ENCODE measurements at regions not wholly inside any gene's neighbourhood (a gene's known extent, or its start where the extent isn't known, plus 50 kb on each side); places are given as distances from the start of the nearest gene placed in this dataset.

- no peak for DNase-seq (ENCODE audit: low read depth in 1 of 2, low spot score in 1 of 2)
- Histone ChIP-seq H3K9me3 (ENCODE audit: low read depth) (no peaks in the 10 kb centered on the region), H3K36me3 (no peaks in the 10 kb centered on the region), H3K27me3 (no peaks in the 10 kb centered on the region), H3K4me3 (no peak overlapping the region), H3K4me1 (ENCODE audit: low read depth) (no peaks in the 10 kb centered on the region), H3K27ac (no peak overlapping the region)
- TF ChIP-seq CTCF (IDR thresholded peaks at IDR 0.05; ENCODE audit: low read depth, low read length) = no peak
Observed at GRCh38 chr3:28124882-28125281, 116.5 kb upstream of the CMC1 start.

- Histone ChIP-seq H3K4me3 (no peak overlapping the region), H3K4me1 (ENCODE audit: low read depth) (no peaks in the 10 kb centered on the region), H3K27ac (no peak overlapping the region), H3K27me3 (no peaks in the 10 kb centered on the region), H3K36me3 (no peaks in the 10 kb centered on the region), H3K9me3 (ENCODE audit: low read depth) (no peaks in the 10 kb centered on the region)
- TF ChIP-seq CTCF (IDR thresholded peaks at IDR 0.05; ENCODE audit: low read depth, low read length) = no peak
- no peak for DNase-seq (ENCODE audit: low read depth in 1 of 2, low spot score in 1 of 2)
Observed at GRCh38 chr3:28125342-28125741, 116.1 kb upstream of the CMC1 start.

- no peaks in the 10 kb centered on the region for H3K4me1 ChIP-seq (ENCODE audit: low read depth)
- no peak overlapping the region for H3K27ac ChIP-seq
- H3K4me3 ChIP-seq = no peak overlapping the region
- DNase-seq (ENCODE audit: low read depth in 1 of 2, low spot score in 1 of 2) = no peak
- TF ChIP-seq CTCF (IDR thresholded peaks at IDR 0.05; ENCODE audit: low read depth, low read length) = no peak
- H3K9me3 ChIP-seq (ENCODE audit: low read depth) = no peaks in the 10 kb centered on the region
- H3K27me3 ChIP-seq = no peaks in the 10 kb centered on the region
- H3K36me3 ChIP-seq = no peaks in the 10 kb centered on the region
Observed at GRCh38 chr3:28130836-28131235, 110.6 kb upstream of the CMC1 start.

DNA sequence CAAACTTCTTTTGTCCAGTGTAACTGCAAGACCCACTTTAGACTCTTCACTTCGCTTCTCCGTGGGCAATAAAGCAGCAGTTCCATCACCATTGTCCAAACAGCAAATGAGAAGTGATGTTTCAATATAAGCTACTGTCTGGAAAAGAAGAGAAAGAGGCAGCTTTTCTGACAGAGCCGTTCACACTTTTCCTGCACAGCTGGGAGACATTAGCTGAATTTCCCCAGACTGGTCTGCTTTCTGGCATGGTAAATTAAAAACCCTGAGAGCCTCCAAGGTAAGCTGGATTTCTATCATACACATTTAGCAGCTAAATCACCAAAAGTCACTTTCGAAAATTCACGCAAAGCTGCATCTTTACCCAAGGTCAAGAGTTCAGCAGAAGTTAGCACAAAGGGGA lies 108.5 kb upstream of the CMC1 start:
- H3K4me1 ChIP-seq (ENCODE audit: low read depth) = no peaks in the 10 kb centered on the region
- H3K27ac ChIP-seq = no peak overlapping the region
- H3K4me3 ChIP-seq = no peak overlapping the region
- DNase-seq (ENCODE audit: low read depth in 1 of 2, low spot score in 1 of 2) = no peak
- H3K9me3 ChIP-seq (ENCODE audit: low read depth) = no peaks in the 10 kb centered on the region
- H3K36me3 ChIP-seq = no peaks in the 10 kb centered on the region
- no peak for TF ChIP-seq CTCF (IDR thresholded peaks at IDR 0.05; ENCODE audit: low read depth, low read length)
- H3K27me3 ChIP-seq = no peaks in the 10 kb centered on the region

- Histone ChIP-seq H3K9me3 (ENCODE audit: low read depth) (no peaks in the 10 kb centered on the region), H3K4me3 (no peak overlapping the region), H3K27me3 (no peaks in the 10 kb centered on the region), H3K36me3 (no peaks in the 10 kb centered on the region), H3K27ac (no peak overlapping the region), H3K4me1 (ENCODE audit: low read depth) (no peaks in the 10 kb centered on the region)
- no peak for DNase-seq (ENCODE audit: low read depth in 1 of 2, low spot score in 1 of 2)
- TF ChIP-seq CTCF (IDR thresholded peaks at IDR 0.05; ENCODE audit: low read depth, low read length) = no peak
Observed at GRCh38 chr3:28134198-28134597, 107.2 kb upstream of the CMC1 start.

- no peak for TF ChIP-seq CTCF (IDR thresholded peaks at IDR 0.05; ENCODE audit: low read depth, low read length)
- Histone ChIP-seq H3K36me3 (no peaks in the 10 kb centered on the region), H3K4me3 (no peak overlapping the region), H3K27ac (no peak overlapping the region), H3K4me1 (ENCODE audit: low read depth) (no peaks in the 10 kb centered on the region), H3K27me3 (no peaks in the 10 kb centered on the region), H3K9me3 (ENCODE audit: low read depth) (no peaks in the 10 kb centered on the region)
- no peak for DNase-seq (ENCODE audit: low read depth in 1 of 2, low spot score in 1 of 2)
Observed at GRCh38 chr3:28134792-28135375, 106.5 kb upstream of the CMC1 start.
